ENCODE measurements at regions not wholly inside any gene's neighbourhood (a gene's known extent, or its start where the extent isn't known, plus 50 kb on each side); places are given as distances from the start of the nearest gene placed in this dataset.

DNA sequence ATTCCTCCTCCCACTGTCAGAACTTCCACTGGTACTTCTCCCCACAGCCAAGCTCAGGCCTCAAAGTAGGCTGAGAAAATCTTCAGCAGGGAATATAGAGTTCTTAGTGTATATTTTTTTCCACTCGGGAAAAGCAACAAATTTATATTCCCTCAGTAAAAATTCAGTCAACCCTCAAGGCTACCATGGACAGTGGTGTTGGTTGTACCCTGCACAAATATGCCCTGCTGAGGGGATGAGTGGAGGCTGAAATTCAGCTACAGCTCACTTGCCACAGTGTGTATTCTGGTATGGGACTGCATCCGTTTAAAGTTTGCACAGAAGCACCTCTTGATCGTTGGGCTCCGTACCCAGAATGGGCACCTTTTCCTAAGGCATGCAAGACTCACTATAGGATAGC is 90.8 kb upstream of the LGALSL start:
- no peak for TF ChIP-seq CTCF (IDR thresholded peaks at IDR 0.05; ENCODE audit: insufficient read depth, low read length)
- no peak for TF ChIP-seq SPI1 (IDR thresholded peaks at IDR 0.05; ENCODE audit: borderline replicate concordance, low read depth)
